ENCODE measurements at regions not wholly inside any gene's neighbourhood (a gene's known extent, or its start where the extent isn't known, plus 50 kb on each side); places are given as distances from the start of the nearest gene placed in this dataset.

- Mint-ChIP-seq H3K36me3 (no peaks in the 10 kb centered on the region), H3K4me3 (no peak overlapping the region), H3K27ac (no peak overlapping the region), H3K4me1 (ENCODE audit: unreplicated experiment) (peaks cover 12% of the 10 kb centered on the region), H3K9me3 (no peaks in the 10 kb centered on the region), H3K27me3 (no peaks in the 10 kb centered on the region)
- DNase-seq (ENCODE audit: extremely low spot score, unreplicated experiment): no peak
- TF ChIP-seq CTCF (conservative IDR thresholded peaks at IDR 0.05): no peak
Observed at GRCh38 chr20:19022118-19022575, 190.3 kb upstream of the SLC24A3 start.

- Mint-ChIP-seq H3K36me3 (no peaks in the 10 kb centered on the region), H3K27ac (no peak overlapping the region), H3K9me3 (no peaks in the 10 kb centered on the region), H3K27me3 (no peaks in the 10 kb centered on the region), H3K4me3 (no peak overlapping the region), H3K4me1 (ENCODE audit: unreplicated experiment) (peaks cover 12% of the 10 kb centered on the region)
- DNase-seq (ENCODE audit: extremely low spot score, unreplicated experiment): no peak
- no peak for TF ChIP-seq CTCF (conservative IDR thresholded peaks at IDR 0.05)
Observed at GRCh38 chr20:19022791-19023448, 189.5 kb upstream of the SLC24A3 start.

- H3K9me3 Mint-ChIP-seq: no peaks in the 10 kb centered on the region
- no peak for TF ChIP-seq CTCF (conservative IDR thresholded peaks at IDR 0.05)
- no peaks in the 10 kb centered on the region for H3K27me3 Mint-ChIP-seq
- peaks cover 8% of the 10 kb centered on the region for H3K4me1 Mint-ChIP-seq (ENCODE audit: unreplicated experiment)
- H3K27ac Mint-ChIP-seq: peak overlapping the region; percentile 48
- no peak overlapping the region for H3K4me3 Mint-ChIP-seq
- H3K36me3 Mint-ChIP-seq: no peaks in the 10 kb centered on the region
- no peak for DNase-seq (ENCODE audit: extremely low spot score, unreplicated experiment)
Observed at GRCh38 chr20:19024296-19025035, 188.0 kb upstream of the SLC24A3 start.

GRCh38 chr20:19025430-19026120 is 186.9 kb upstream of the SLC24A3 start:
- Mint-ChIP-seq H3K27ac (no peak overlapping the region), H3K9me3 (no peaks in the 10 kb centered on the region), H3K27me3 (peaks cover 3% of the 10 kb centered on the region), H3K4me1 (ENCODE audit: unreplicated experiment) (peaks cover 8% of the 10 kb centered on the region), H3K36me3 (no peaks in the 10 kb centered on the region), H3K4me3 (no peak overlapping the region)
- no peak for DNase-seq (ENCODE audit: extremely low spot score, unreplicated experiment)
- TF ChIP-seq CTCF (conservative IDR thresholded peaks at IDR 0.05): no peak

GRCh38 chr20:19026121-19026878 is 186.1 kb upstream of the SLC24A3 start:
- H3K27me3 Mint-ChIP-seq: peaks cover 8% of the 10 kb centered on the region
- H3K36me3 Mint-ChIP-seq: no peaks in the 10 kb centered on the region
- no peaks in the 10 kb centered on the region for H3K9me3 Mint-ChIP-seq
- H3K27ac Mint-ChIP-seq: no peak overlapping the region
- peaks cover 8% of the 10 kb centered on the region for H3K4me1 Mint-ChIP-seq (ENCODE audit: unreplicated experiment)
- no peak for TF ChIP-seq CTCF (conservative IDR thresholded peaks at IDR 0.05)
- H3K4me3 Mint-ChIP-seq: no peak overlapping the region
- no peak for DNase-seq (ENCODE audit: extremely low spot score, unreplicated experiment)
